GM18502 (cell line): ENCODE measurements at regions not wholly inside any gene's neighbourhood (a gene's known extent, or its start where the extent isn't known, plus 50 kb on each side); places are given as distances from the start of the nearest gene placed in this dataset.

ENCODE experiments used
- ATAC-seq: cut with Tn5 transposase; IDR thresholded peaks from one replicate; pipeline ENCODE4 v1.9.1; 2021; ENCODE audit warnings: mild to moderate bottlenecking; ENCODE audit not compliant: unreplicated experiment, poor library complexity

- no peak for ATAC-seq
Observed at GRCh38 chr19:31589109-31589508, 239.9 kb upstream of the TSHZ3 start.

GRCh38 chr19:31591258-31591657 lies 242.0 kb upstream of the TSHZ3 start:
- ATAC-seq = no peak

- no peak for ATAC-seq
Observed at GRCh38 chr19:31592456-31592855, 243.2 kb upstream of the TSHZ3 start.

GRCh38 chr19:31594701-31595100 lies 245.5 kb upstream of the TSHZ3 start:
- ATAC-seq = no peak

GRCh38 chr19:31595521-31595920 lies 246.3 kb upstream of the TSHZ3 start:
- ATAC-seq = no peak

GRCh38 chr19:31596751-31597150 lies 247.5 kb upstream of the TSHZ3 start:
- ATAC-seq = no peak

- ATAC-seq = no peak
Observed at GRCh38 chr19:31597616-31598015, 248.4 kb upstream of the TSHZ3 start.

- ATAC-seq = no peak
Observed at GRCh38 chr19:31598730-31599238, 249.5 kb upstream of the TSHZ3 start.

- no peak for ATAC-seq
Observed at GRCh38 chr19:31600731-31601295, 251.6 kb upstream of the TSHZ3 start.

GRCh38 chr19:31601855-31602254 lies 252.6 kb upstream of the TSHZ3 start:
- ATAC-seq = no peak

- no peak for ATAC-seq
Observed at GRCh38 chr19:31602548-31602947, 253.3 kb upstream of the TSHZ3 start.

GRCh38 chr19:31604493-31605040 lies 255.3 kb upstream of the TSHZ3 start:
- ATAC-seq = no peak

GRCh38 chr19:31610018-31610417 lies 260.8 kb upstream of the TSHZ3 start:
- ATAC-seq = no peak

- no peak for ATAC-seq
Observed at GRCh38 chr19:31611046-31611877, 262.0 kb upstream of the TSHZ3 start.

- no peak for ATAC-seq
Observed at GRCh38 chr19:31612873-31613272, 263.6 kb upstream of the TSHZ3 start.

GRCh38 chr19:31613683-31614219 lies 264.5 kb upstream of the TSHZ3 start:
- ATAC-seq = no peak

- no peak for ATAC-seq
Observed at GRCh38 chr19:31616031-31616430, 266.8 kb upstream of the TSHZ3 start.

- ATAC-seq = no peak
Observed at GRCh38 chr19:31617010-31617585, 267.9 kb upstream of the TSHZ3 start.

GRCh38 chr19:31625056-31625455 lies 275.8 kb upstream of the TSHZ3 start:
- ATAC-seq = no peak

- no peak for ATAC-seq
Observed at GRCh38 chr19:31625575-31625974, 276.3 kb upstream of the TSHZ3 start.

- no peak for ATAC-seq
Observed at GRCh38 chr19:31626941-31627340, 277.7 kb upstream of the TSHZ3 start.
